Inflammatory macrophage (primary cell): ENCODE measurements at regions not wholly inside any gene's neighbourhood (a gene's known extent, or its start where the extent isn't known, plus 50 kb on each side); places are given as distances from the start of the nearest gene placed in this dataset.

ENCODE experiments used
- DNase-seq, 2 donors: peaks; one replicate each; pipeline ENCODE4 v3.0.0-alpha.2; 2020 to 2022

- DNase-seq, result no peak
These were observed 59.1 kb upstream of the FAM20A start for GRCh38 chr17:68660302-68660701.

GRCh38 chr17:68658999-68659780 lies 58.0 kb upstream of the FAM20A start:
- DNase-seq, result no peak

DNA sequence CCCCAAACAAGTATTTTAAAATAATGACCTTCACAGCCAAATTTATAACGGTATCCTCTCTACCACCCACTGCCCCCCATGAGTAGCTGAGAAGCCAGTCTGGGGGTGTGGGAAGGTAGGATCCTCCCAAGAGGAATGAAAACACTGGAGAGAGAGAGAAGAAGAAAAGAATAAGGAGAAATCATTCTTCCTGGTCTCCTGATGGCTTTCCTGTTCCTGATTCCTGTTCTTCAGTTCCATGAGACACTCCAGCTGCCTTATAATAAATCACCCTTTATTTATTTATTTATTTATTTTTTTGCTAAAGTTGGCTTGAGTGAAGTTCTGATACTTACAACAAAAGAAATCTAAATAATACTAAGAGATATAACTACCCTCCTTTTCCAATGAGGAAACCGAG lies 56.4 kb upstream of the FAM20A start:
- DNase-seq, result no peak

DNA sequence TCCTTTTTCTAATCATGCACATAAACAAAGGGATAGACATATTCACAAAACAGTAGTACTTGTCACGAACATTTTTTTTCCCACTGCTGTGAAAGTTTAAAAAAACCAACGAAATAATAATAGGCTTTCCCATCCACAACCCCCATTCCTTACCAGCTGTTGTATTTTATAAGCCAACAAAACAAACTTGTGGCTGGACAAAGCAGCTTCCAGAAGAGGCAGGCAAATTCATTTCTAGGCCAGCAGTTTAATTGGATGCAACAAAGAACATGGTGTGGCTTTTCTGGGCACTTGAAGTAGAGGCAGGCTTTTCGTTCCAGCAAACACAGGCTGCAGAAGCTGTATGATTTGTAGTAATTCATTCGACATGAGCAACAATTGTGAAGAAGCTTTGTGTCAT lies 56.0 kb upstream of the FAM20A start:
- no peak for DNase-seq

DNA sequence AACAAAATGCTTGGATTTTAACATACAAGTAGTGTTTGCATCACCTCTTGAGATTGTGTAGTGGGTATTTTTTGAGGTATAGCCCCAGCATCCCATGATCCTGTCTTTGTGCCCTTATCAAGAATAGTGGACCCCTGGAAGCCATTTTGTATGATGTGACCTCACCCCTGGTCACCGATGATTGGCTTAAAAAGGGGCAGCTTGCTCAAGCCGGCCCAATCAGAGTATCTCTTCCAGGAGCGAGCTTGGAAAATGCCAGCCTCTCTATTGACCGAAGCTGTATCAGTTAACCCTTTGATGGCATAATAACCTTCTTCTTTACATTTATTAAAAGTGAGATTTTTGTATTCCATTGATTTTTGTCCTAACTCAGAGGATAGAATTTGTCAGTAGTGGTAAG lies 55.5 kb upstream of the FAM20A start:
- no peak for DNase-seq
